Endothelial cell of umbilical vein (primary cell): ENCODE measurements at regions not wholly inside any gene's neighbourhood (a gene's known extent, or its start where the extent isn't known, plus 50 kb on each side); places are given as distances from the start of the nearest gene placed in this dataset.

ENCODE experiments used
- BruUV-seq: library from RNA; stranded (reverse); fragments of 400-500 nt; replicated peaks from 2 replicates; lab custom pipeline; 2021; lab: Mats Ljungman, UMichigan
- CTCF ChIA-PET: fragments of 300-600, 350-600 bp; sonication (Branson Sonifier 250); formaldehyde crosslinking; loops from one replicate; lab custom pipeline; 2021; ENCODE audit warnings: antibody characterized with exemption, inconsistent platforms; lab: Charles Lee
- POLR2A ChIA-PET: fragments of 300-600, 350-600 bp; sonication (Branson Sonifier 250); formaldehyde crosslinking; loops from one replicate; lab custom pipeline; 2021; ENCODE audit warnings: antibody characterized with exemption, inconsistent platforms; lab: Charles Lee
- DNase-seq: peaks from one replicate; pipeline ENCODE4 v3.0.0-alpha.2; 2011; ENCODE audit warnings: low read depth, low spot score
- FAIRE-seq: peaks from 2 replicates; lab custom pipeline; 2011; peaks lifted over from hg19 to GRCh38; lab: Jason Lieb, UNC
- H2AFZ ChIP-seq: 2 replicates; pipeline ENCODE4 v1.6.0; 2012; ENCODE audit warnings: low read depth, low read length, control low read depth, inconsistent platforms
- H3K27ac ChIP-seq: 2 replicates; pipeline ENCODE4 v1.5.1; 2011; ENCODE audit warnings: low read depth, mild to moderate bottlenecking, control low read depth, low read length, moderate library complexity; ENCODE audit not compliant: insufficient read depth
- H3K27me3 ChIP-seq, 2 experiments: 2 replicates each; pipeline versions ENCODE4 v1.6.0 to v1.6.1; 2011; ENCODE audit warnings: low read length in 2 of 2, mixed read lengths in 1 of 2; ENCODE audit not compliant: control insufficient read depth in 2 of 2, insufficient read depth in 2 of 2
- H3K36me3 ChIP-seq, 2 experiments: 2 replicates in 1 of 2; 3 replicates in 1 of 2; pipeline ENCODE4 v1.5.1; 2011; ENCODE audit warnings: low read length in 2 of 2, mild to moderate bottlenecking in 1 of 2, moderate library complexity in 1 of 2; ENCODE audit not compliant: control insufficient read depth in 2 of 2, insufficient read depth in 2 of 2; ENCODE audit errors: extremely low read depth in 1 of 2
- H3K4me1 ChIP-seq: 3 replicates; pipeline ENCODE4 v1.5.1; 2011; ENCODE audit warnings: mild to moderate bottlenecking, low read length; ENCODE audit not compliant: control insufficient read depth, insufficient read depth; ENCODE audit errors: extremely low read depth
- H3K4me2 ChIP-seq: 2 replicates; pipeline ENCODE4 v1.6.1; 2011; ENCODE audit warnings: low read length, control low read depth, mixed read lengths; ENCODE audit not compliant: insufficient read depth
- H3K4me3 ChIP-seq, 3 experiments: fragments of 200-600 bp in 1 of 3; sonication (generic), shearing (Covaris generic) in 1 of 3; replicated peaks in 1 of 3; 2 replicates each; pipeline ENCODE4 v1.5.1; 2011 to 2016; ENCODE audit warnings: control low read depth in 3 of 3, low read length in 3 of 3, mild to moderate bottlenecking in 2 of 3, inconsistent platforms in 1 of 3, low read depth in 1 of 3, moderate library complexity in 1 of 3; ENCODE audit not compliant: insufficient read depth in 1 of 3
- H3K79me2 ChIP-seq: 2 replicates; pipeline ENCODE4 v1.6.0; 2012; ENCODE audit warnings: low read length, inconsistent platforms; ENCODE audit not compliant: control insufficient read depth, insufficient read depth
- H3K9ac ChIP-seq: replicated peaks from 2 replicates; pipeline ENCODE3; 2011; ENCODE audit warnings: low read length, control low read depth; ENCODE audit not compliant: insufficient read depth; ENCODE audit errors: extremely low read depth
- H3K9me1 ChIP-seq: replicated peaks from 3 replicates; pipeline ENCODE4 v1.6.0; 2011; ENCODE audit warnings: mild to moderate bottlenecking, low read length; ENCODE audit not compliant: control insufficient read depth, insufficient read depth; ENCODE audit errors: extremely low read depth
- H3K9me3 ChIP-seq: replicated peaks from 2 replicates; pipeline ENCODE4 v1.5.1; 2012; ENCODE audit warnings: low read length, inconsistent platforms; ENCODE audit not compliant: control insufficient read depth, insufficient read depth
- H4K20me1 ChIP-seq: replicated peaks from 2 replicates; pipeline ENCODE3; 2011; ENCODE audit warnings: mild to moderate bottlenecking, low read length; ENCODE audit not compliant: control insufficient read depth, insufficient read depth; ENCODE audit errors: extremely low read depth
- EZH2 ChIP-seq: IDR thresholded peaks from 2 replicates; pipeline ENCODE4 v1.6.1; 2012; ENCODE audit warnings: borderline replicate concordance, low read depth, mild to moderate bottlenecking, moderate library complexity, low read length, inconsistent platforms; ENCODE audit not compliant: severe bottlenecking
- FOS ChIP-seq: IDR thresholded peaks from 2 replicates; pipeline ENCODE4 v1.6.1; 2011; ENCODE audit warnings: mild to moderate bottlenecking, low read length, moderate library complexity, borderline replicate concordance; ENCODE audit not compliant: insufficient read depth
- GATA2 ChIP-seq: IDR thresholded peaks from 2 replicates; pipeline ENCODE4 v1.7.0; 2011; ENCODE audit warnings: low read depth, mild to moderate bottlenecking, moderate library complexity, mixed read lengths, low read length; ENCODE audit not compliant: insufficient read length, insufficient read depth
- JUN ChIP-seq: IDR thresholded peaks from 2 replicates; pipeline ENCODE4 v1.6.1; 2011; ENCODE audit warnings: borderline replicate concordance, low read depth; ENCODE audit not compliant: insufficient read length, insufficient read depth
- MAX ChIP-seq: IDR thresholded peaks from 2 replicates; pipeline ENCODE4 v1.6.1; 2011; ENCODE audit not compliant: insufficient read depth, insufficient read length
- MYC ChIP-seq: IDR thresholded peaks from one replicate; pipeline ENCODE4 v1.6.1; 2011; ENCODE audit warnings: mild to moderate bottlenecking, low read depth, low read length
- POLR2A ChIP-seq: IDR thresholded peaks from 2 replicates; pipeline ENCODE4 v1.6.1; 2012; ENCODE audit warnings: low read depth, mild to moderate bottlenecking, control low read depth, low read length
- POLR2AphosphoS5 ChIP-seq: IDR thresholded peaks from 2 replicates; pipeline ENCODE4 v1.6.1; 2012; ENCODE audit warnings: low read depth, mild to moderate bottlenecking, control low read depth, low read length, moderate library complexity; ENCODE audit not compliant: insufficient read depth
- dilution Hi-C: fragments of 300-500 bp; cut with MboI; formaldehyde crosslinking; loops from one replicate; pipeline ENCODE4 v1.15.0; 2019; ENCODE audit warnings: low sequenced_read_pairs; ENCODE audit not compliant: extremely low pct_ligation_motif_present
- intact Hi-C: fragments of 100-400 bp; cut with micrococcal nuclease; formaldehyde crosslinking; loops from one replicate; pipeline ENCODE4 v1.10.0; 2022
- TF ChIP-seq, protein P1 (sequence below), 2 donors: IDR thresholded peaks; 1 replicate in 1 of 2; 2 replicates in 1 of 2; pipeline ENCODE4 v1.5.1; 2011; ENCODE audit warnings: low read length in 2 of 2, mild to moderate bottlenecking in 2 of 2, moderate library complexity in 2 of 2, control low read depth in 1 of 2, inconsistent platforms in 1 of 2, low read depth in 1 of 2; ENCODE audit not compliant: insufficient read depth in 1 of 2; ENCODE audit errors: extremely low read depth in 1 of 2

DNA sequence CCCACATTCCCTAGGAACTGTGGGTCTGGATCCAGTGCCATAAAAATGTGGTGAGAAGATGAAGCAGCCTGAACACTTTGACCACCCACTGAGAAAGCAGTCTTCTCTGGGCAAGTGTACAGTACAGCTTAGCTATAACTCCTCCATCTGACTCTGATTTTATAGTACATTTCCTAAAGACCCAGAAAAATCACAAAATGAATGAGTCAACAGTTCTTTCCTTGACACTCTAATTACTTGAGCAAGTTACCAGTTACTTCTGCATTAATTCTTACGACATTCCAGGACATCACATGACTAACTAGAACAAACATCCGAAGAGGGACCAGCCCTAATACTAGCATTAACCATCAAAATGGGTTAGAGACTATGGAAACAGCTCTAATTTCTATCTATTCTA is 148.1 kb upstream of the PEX5L start:
- DNase-seq, result no peak
- Histone ChIP-seq H3K27ac (no peak overlapping the region), H3K79me2 (no peaks in the 10 kb centered on the region), H3K9me1 (no peaks in the 10 kb centered on the region), H3K27me3 (no peaks in the 10 kb centered on the region), H3K4me2 (no peak overlapping the region), H3K4me3 (no peak overlapping the region), H4K20me1 (no peaks in the 10 kb centered on the region), H3K9me3 (no peaks in the 10 kb centered on the region), H3K36me3 (no peaks in the 10 kb centered on the region), H2AFZ (no peak overlapping the region), H3K9ac (no peak overlapping the region), H3K4me1 (no peaks in the 10 kb centered on the region)
- ChIA-PET CTCF (no interaction called here), POLR2A (no interaction called here)
- no TSS peak for BruUV-seq
- intact Hi-C loops, result no loop called here
- TF ChIP-seq MAX (no peak), MYC (no peak), EZH2 (no peak), GATA2 (no peak), POLR2A (no peak), JUN (no peak), POLR2AphosphoS5 (no peak), FOS (no peak)
- TF ChIP-seq, protein P1, sequence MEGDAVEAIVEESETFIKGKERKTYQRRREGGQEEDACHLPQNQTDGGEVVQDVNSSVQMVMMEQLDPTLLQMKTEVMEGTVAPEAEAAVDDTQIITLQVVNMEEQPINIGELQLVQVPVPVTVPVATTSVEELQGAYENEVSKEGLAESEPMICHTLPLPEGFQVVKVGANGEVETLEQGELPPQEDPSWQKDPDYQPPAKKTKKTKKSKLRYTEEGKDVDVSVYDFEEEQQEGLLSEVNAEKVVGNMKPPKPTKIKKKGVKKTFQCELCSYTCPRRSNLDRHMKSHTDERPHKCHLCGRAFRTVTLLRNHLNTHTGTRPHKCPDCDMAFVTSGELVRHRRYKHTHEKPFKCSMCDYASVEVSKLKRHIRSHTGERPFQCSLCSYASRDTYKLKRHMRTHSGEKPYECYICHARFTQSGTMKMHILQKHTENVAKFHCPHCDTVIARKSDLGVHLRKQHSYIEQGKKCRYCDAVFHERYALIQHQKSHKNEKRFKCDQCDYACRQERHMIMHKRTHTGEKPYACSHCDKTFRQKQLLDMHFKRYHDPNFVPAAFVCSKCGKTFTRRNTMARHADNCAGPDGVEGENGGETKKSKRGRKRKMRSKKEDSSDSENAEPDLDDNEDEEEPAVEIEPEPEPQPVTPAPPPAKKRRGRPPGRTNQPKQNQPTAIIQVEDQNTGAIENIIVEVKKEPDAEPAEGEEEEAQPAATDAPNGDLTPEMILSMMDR (IDR thresholded peaks at IDR 0.05; ENCODE audit: extremely low read depth in 1 of 2, insufficient read depth in 1 of 2, low read depth in 1 of 2, low read length in 2 of 2), result no peak
- no peak for FAIRE-seq
- dilution Hi-C loops, result no loop called here
